ENCODE measurements at regions not wholly inside any gene's neighbourhood (a gene's known extent, or its start where the extent isn't known, plus 50 kb on each side); places are given as distances from the start of the nearest gene placed in this dataset.

- no peak for DNase-seq
Observed at GRCh38 chr2:147247749-147248148, 597.1 kb upstream of the ACVR2A start.

- DNase-seq = no peak
Observed at GRCh38 chr2:147242445-147242844, 602.4 kb upstream of the ACVR2A start.

- no peak for DNase-seq
Observed at GRCh38 chr2:147236601-147237000, 608.2 kb upstream of the ACVR2A start.

- DNase-seq = peak; percentile 27
Observed at GRCh38 chr2:147232225-147232669, 612.6 kb upstream of the ACVR2A start.

- DNase-seq = no peak
Observed at GRCh38 chr2:147231607-147232006, 613.2 kb upstream of the ACVR2A start.

GRCh38 chr2:147231081-147231480 is 613.7 kb upstream of the ACVR2A start:
- DNase-seq = no peak

GRCh38 chr2:147227313-147227712 is 617.5 kb upstream of the ACVR2A start:
- no peak for DNase-seq

GRCh38 chr2:147224070-147224469 is 620.8 kb upstream of the ACVR2A start:
- DNase-seq = no peak

- no peak for DNase-seq
Observed at GRCh38 chr2:147223553-147224060, 621.2 kb upstream of the ACVR2A start.

GRCh38 chr2:147223119-147223518 is 621.7 kb upstream of the ACVR2A start:
- DNase-seq = no peak

GRCh38 chr2:147222506-147222905 is 622.3 kb upstream of the ACVR2A start:
- DNase-seq = no peak

GRCh38 chr2:147214914-147215313 is 629.9 kb upstream of the ACVR2A start:
- DNase-seq = peak; percentile 13

- no peak for DNase-seq
Observed at GRCh38 chr2:147211484-147211883, 633.3 kb upstream of the ACVR2A start.

- no peak for DNase-seq
Observed at GRCh38 chr2:147204102-147204501, 640.7 kb upstream of the ACVR2A start.

- DNase-seq = no peak
Observed at GRCh38 chr2:147198651-147199171, 646.1 kb upstream of the ACVR2A start.

- peak; percentile 59 for DNase-seq
Observed at GRCh38 chr2:147197754-147198483, 646.9 kb upstream of the ACVR2A start.

GRCh38 chr2:147182260-147182659 is 662.6 kb upstream of the ACVR2A start:
- DNase-seq = no peak

GRCh38 chr2:147181351-147182029 is 663.3 kb upstream of the ACVR2A start:
- DNase-seq = no peak

- no peak for DNase-seq
Observed at GRCh38 chr2:147177071-147177857, 667.6 kb upstream of the ACVR2A start.

- no peak for DNase-seq
Observed at GRCh38 chr2:147174824-147175254, 670.0 kb upstream of the ACVR2A start.

GRCh38 chr2:147173798-147174197 is 671.0 kb upstream of the ACVR2A start:
- no peak for DNase-seq

- DNase-seq = no peak
Observed at GRCh38 chr2:147173189-147173581, 671.6 kb upstream of the ACVR2A start.
